ENCODE measurements at regions not wholly inside any gene's neighbourhood (a gene's known extent, or its start where the extent isn't known, plus 50 kb on each side); places are given as distances from the start of the nearest gene placed in this dataset.
A peak's percentile ranks its signal among the peaks of the same experiment; 100 is the strongest.

DNA sequence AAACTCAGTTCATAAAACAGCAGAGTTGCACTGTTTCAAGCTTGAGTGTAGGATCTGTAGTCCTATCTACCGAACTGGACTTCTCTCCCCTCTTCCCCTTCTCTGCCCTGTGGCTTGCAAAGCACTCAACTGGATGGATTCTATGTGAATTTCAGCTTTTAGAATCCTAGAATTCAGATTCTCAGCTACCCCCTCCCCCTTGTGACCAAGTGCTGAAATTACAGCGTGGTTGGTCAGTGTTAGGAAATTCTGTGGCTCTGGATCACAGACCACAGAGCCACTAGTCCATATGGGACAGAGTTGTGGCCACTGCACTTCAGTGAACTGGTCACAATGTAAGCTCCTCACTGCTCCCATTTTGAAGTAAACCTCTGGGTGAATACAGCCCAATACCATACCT, 64.6 kb upstream of the TRPC5 start:
- TF ChIP-seq POLR2A (IDR thresholded peaks at IDR 0.05), result no peak
- TF ChIP-seq CTCF (IDR thresholded peaks at IDR 0.05), result peak in 7 of 12 donors; percentile 14 to 38 (median 33)
